GM12892 (cell line): ENCODE measurements at regions not wholly inside any gene's neighbourhood (a gene's known extent, or its start where the extent isn't known, plus 50 kb on each side); places are given as distances from the start of the nearest gene placed in this dataset.

Experiments used
- DNase-seq: peaks from one replicate; pipeline ENCODE4 v3.0.0; 2011; ENCODE audit not compliant: insufficient read length
- FAIRE-seq: peaks from 2 replicates; lab custom pipeline; 2011; peaks lifted over from hg19 to GRCh38; lab: Jason Lieb, UNC
- POLR2A ChIP-seq: IDR thresholded peaks from 2 replicates; pipeline ENCODE4 v1.6.1; 2011; ENCODE audit warnings: low read depth, low read length, control low read depth
- POLR2AphosphoS5 ChIP-seq: IDR thresholded peaks from 2 replicates; pipeline ENCODE4 v1.6.1; 2011; ENCODE audit warnings: low read depth, low read length, control low read depth
- TAF1 ChIP-seq: IDR thresholded peaks from 2 replicates; pipeline ENCODE4 v1.6.1; 2011; ENCODE audit warnings: low read depth, mild to moderate bottlenecking, control low read depth, low read length, borderline replicate concordance

DNA sequence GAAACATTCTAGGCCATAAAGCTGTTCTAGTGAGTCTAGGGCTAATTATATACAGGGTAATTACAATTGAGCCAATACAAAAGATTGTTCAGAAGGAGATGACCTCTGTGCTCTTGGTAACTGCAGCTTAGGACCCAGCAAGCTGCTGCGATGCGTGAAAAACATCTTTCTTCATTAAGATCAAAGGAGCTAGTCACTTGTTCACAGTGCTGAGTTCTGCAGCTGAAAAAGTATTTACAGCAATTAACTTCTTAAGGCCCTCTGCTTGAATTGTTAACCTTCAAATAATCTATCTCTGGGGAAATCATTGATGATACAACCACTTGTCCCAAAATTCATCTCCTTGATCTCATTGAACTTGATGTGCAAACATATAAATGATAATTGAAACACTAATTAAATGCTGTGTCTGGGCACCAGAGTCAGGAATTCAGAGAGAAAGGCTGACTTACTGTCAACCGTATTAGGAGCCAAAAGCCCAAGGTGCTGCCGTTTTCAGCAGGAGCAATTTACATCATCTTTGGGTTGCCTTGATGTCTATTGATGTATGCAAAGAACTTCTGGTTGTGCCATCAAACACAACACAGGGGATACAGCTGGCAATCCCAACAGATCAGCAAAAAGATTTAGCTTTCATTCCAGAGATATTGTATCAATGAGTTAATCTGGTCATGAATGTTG lies 213.0 kb downstream of the NECTIN3 start:
- no peak for FAIRE-seq
- DNase-seq = no peak
- TF ChIP-seq TAF1 (no peak), POLR2AphosphoS5 (no peak), POLR2A (no peak)

GRCh38 chr3:111285184-111285538 lies 213.5 kb downstream of the NECTIN3 start:
- TF ChIP-seq POLR2AphosphoS5 (no peak), POLR2A (no peak), TAF1 (no peak)
- FAIRE-seq = no peak
- DNase-seq = no peak

DNA sequence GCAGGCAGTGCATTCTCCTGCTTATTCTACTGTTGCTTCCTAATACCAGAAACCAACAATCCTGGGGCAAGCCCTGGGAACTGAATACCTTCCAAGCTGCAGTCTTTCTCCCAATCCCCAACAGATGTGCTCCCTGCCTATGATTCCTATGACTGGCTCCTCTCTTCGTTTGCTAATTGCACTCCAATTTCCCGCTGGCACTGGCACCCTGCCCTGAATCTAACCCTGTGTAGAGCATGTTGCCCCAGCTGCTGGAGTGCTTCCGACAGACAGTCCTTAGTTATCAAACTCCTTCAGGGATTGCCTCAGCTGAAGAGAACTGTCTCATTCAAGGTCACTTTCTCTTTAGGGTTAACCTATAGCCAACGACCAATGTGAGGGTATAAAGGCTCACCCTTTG lies 214.1 kb downstream of the NECTIN3 start:
- DNase-seq = no peak
- TF ChIP-seq TAF1 = no peak
- TF ChIP-seq POLR2A = no peak
- no peak for TF ChIP-seq POLR2AphosphoS5
- no peak for FAIRE-seq

DNA sequence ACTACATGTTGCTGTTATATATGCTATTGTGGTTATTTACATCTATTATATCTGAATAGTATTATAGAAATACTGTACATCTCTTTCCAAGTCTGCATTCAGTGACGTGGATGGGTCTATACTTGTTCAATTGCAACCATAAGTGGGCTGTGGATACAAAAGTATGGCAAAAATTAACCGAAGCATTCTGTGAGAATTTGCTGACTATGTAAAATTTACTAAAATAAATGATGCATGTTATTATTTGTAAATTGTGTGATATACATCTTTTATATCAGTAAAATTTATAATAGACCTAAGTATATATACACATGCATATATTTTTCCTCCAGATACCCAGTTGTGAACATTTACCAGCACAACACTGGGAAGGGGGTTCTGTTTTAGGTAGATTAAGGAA lies 215.1 kb downstream of the NECTIN3 start:
- DNase-seq (no peak), FAIRE-seq (no peak)
- no peak for TF ChIP-seq POLR2A
- no peak for TF ChIP-seq POLR2AphosphoS5
- no peak for TF ChIP-seq TAF1

DNA sequence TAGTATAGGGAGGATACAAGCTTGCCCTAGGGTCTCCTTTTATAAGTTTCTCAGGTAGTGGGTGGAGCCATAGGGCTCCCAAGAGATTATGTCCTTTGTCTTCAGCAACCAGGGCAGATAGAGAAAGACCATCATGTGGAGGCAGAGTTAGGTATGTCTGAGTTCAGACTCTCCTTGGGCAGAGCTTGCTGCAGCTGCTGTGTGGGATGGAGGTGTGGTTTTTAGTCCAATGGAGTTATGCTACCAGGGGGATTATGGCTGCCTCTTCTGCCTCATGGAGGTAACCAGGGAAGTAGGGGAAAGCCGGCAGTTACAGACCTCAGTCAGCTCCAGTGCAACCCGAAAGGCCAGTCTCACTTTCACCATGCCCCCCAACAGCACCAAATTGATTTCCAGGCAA lies 220.5 kb downstream of the NECTIN3 start:
- no peak for DNase-seq
- FAIRE-seq = no peak
- no peak for TF ChIP-seq POLR2AphosphoS5
- TF ChIP-seq POLR2A = no peak
- no peak for TF ChIP-seq TAF1

- DNase-seq (no peak), FAIRE-seq (no peak)
- TF ChIP-seq POLR2AphosphoS5 (no peak), POLR2A (no peak), TAF1 (no peak)
Measured at GRCh38 chr3:111299192-111299615, 227.6 kb downstream of the NECTIN3 start.

- TF ChIP-seq POLR2AphosphoS5 (no peak), POLR2A (no peak), TAF1 (no peak)
- no peak for DNase-seq
- no peak for FAIRE-seq
Measured at GRCh38 chr3:111301238-111301798, 229.7 kb downstream of the NECTIN3 start.

GRCh38 chr3:111302063-111302462 lies 230.4 kb downstream of the NECTIN3 start:
- no peak for FAIRE-seq
- TF ChIP-seq TAF1 = no peak
- no peak for TF ChIP-seq POLR2AphosphoS5
- TF ChIP-seq POLR2A = no peak
- no peak for DNase-seq

GRCh38 chr3:111303760-111304159 lies 232.1 kb downstream of the NECTIN3 start:
- DNase-seq = no peak
- TF ChIP-seq POLR2A = no peak
- TF ChIP-seq POLR2AphosphoS5 = no peak
- no peak for TF ChIP-seq TAF1
- FAIRE-seq = no peak

DNA sequence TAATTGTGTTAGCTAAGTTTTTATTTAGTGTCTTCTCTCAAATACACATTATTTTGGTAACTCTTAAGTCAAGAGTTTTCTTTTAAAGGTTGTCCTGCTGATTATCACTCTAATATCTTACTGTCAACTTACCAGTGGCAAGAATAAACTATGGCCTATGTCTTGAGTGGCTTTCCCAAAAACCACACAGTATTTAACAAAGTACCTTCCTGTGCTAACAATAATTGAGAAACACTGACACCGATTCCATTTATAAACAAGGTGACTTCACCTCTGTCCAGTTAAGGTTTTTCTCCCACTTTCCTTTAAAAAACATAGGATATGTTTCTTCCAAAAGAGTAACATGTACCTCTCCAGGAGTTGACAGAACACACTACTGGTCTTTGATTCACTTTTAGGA lies 234.3 kb upstream of the CD96 start:
- FAIRE-seq (no peak), DNase-seq (no peak)
- no peak for TF ChIP-seq POLR2A
- no peak for TF ChIP-seq POLR2AphosphoS5
- TF ChIP-seq TAF1 = no peak

DNA sequence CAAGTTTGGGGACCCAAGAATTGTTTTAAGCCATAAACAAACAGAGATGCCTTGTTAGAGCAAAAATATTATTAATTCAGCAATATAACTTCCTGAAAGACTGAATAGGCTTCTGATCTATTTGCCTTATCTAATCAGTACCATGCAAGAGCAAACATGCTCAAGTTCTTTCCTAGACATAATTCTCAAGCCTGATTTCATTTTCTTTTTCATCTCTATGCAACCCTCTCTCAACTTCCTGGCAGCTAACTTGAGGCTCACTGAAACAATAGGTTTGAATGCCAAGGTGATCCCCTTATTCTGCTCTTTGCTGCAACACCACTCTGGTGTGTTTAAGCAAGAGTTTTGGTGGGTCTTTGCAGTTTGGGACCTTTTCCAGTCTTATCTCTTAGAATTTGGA lies 230.9 kb upstream of the CD96 start:
- no peak for TF ChIP-seq POLR2AphosphoS5
- no peak for TF ChIP-seq POLR2A
- TF ChIP-seq TAF1 = no peak
- no peak for FAIRE-seq
- DNase-seq = no peak

DNA sequence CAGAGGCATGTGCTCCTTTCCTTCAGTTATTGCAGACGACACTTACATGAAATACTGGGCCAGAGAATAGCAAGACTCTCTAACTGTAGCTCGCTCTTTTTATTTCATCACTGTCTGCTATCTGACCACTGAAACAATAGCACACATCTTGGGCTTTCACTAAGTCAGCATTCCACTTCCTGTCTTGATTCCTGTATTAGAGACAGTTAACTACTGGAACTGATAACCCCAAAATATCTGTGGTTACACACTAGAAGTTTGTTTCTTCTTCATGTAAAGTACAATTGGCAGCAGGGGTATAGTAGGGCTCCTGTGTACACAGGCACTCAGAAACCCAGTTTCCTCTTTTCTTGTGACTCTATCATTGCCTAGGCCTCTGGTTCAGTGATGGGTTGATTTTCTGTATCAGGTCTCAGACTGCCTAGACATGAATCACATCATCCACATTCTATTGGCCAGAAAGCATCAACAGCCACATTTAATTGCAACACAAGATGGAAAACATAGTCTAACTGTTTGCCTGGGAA lies 230.2 kb upstream of the CD96 start:
- TF ChIP-seq POLR2AphosphoS5 (no peak), TAF1 (no peak)
- FAIRE-seq (peak; percentile 14), DNase-seq (no peak)

DNA sequence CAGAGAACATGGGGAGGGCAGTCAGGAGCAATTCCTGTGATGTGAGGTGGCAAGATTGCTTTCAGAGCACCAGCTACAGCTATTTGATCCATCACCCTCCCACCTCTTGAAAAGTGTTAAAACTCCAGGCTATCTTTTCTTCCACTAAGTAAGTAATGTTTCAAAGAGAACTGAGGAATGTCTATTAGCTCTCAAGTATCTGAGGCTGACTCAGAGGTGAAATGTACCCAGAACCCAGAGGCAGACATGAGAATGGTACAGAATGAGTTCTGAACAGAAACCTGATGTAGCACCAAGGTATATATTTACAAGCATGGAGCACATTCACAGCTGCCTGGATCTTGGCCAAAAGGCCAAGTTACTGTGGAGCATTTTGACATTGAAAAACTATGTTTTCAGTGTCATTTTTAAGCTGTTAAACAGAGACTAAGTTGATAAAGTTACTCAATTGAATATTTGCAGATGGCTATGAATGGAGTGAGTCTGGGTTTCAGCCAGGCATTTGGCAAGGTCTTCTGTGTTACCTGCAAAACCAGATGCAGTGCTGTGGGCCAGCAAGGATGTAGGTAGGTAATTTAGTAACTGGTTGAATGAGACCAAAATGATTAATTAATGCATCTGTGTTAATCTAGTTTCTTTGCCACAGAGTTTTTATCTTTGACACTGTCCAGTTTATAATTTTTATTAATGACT lies 227.7 kb upstream of the CD96 start:
- no peak for FAIRE-seq
- TF ChIP-seq POLR2AphosphoS5 (no peak), TAF1 (no peak), POLR2A (no peak)
- no peak for DNase-seq
